Gastroesophageal sphincter (tissue), 3 donors: ENCODE measurements at regions not wholly inside any gene's neighbourhood (a gene's known extent, or its start where the extent isn't known, plus 50 kb on each side); places are given as distances from the start of the nearest gene placed in this dataset.

Experiments used
- CTCF ChIP-seq, 4 experiments: fragments of 200-600 bp in 2 of 4; fragments of 450-650 bp in 2 of 4; sonication (generic) in 1 of 4; IDR thresholded peaks; one replicate each; pipeline ENCODE4 v1.5.1; 2017 to 2019; ENCODE audit warnings: antibody characterized with exemption in 4 of 4, mild to moderate bottlenecking in 2 of 4, moderate library complexity in 2 of 4
- POLR2AphosphoS5 ChIP-seq: sonication (generic); formaldehyde crosslinking; IDR thresholded peaks from one replicate; pipeline ENCODE4 v1.6.1; 2017; ENCODE audit warnings: antibody characterized with exemption

- TF ChIP-seq POLR2AphosphoS5 = no peak
- no peak for TF ChIP-seq CTCF (IDR thresholded peaks at IDR 0.05)
These were observed 292.5 kb downstream of the TCERG1L start for GRCh38 chr10:131018886-131019500.
